Heart right ventricle (tissue), 16 donors: ENCODE measurements at regions not wholly inside any gene's neighbourhood (a gene's known extent, or its start where the extent isn't known, plus 50 kb on each side); places are given as distances from the start of the nearest gene placed in this dataset.

Experiments used
- ATAC-seq, 8 donors: fragments of 200-7000 bp; cut with Tn5 transposase; one replicate each; pipeline ENCODE4 v1.9.1; 2020; ENCODE audit warnings: mild to moderate bottlenecking in 8 of 8, moderate library complexity in 8 of 8, moderate number of reproducible peaks in 1 of 8
- DNase-seq, 2 donors: peaks; one replicate each; pipeline ENCODE4 v3.0.0-alpha.2; 2020
- H3K27ac ChIP-seq, 10 donors: fragments of 200-600 bp; sonication (generic) in 2 of 10; one replicate each; pipeline versions ENCODE4 v1.5.0 to v1.8.0; 2020 to 2022; ENCODE audit warnings: mild to moderate bottlenecking in 3 of 10
- H3K27me3 ChIP-seq, 7 donors: fragments of 200-600 bp; one replicate each; pipeline ENCODE4 v1.8.0; 2021 to 2022; ENCODE audit warnings: mild to moderate bottlenecking in 2 of 7
- H3K36me3 ChIP-seq, 9 donors: fragments of 200-600 bp; sonication (generic) in 1 of 9; one replicate each; pipeline versions ENCODE4 v1.5.0 to v1.8.0; 2020 to 2022; ENCODE audit warnings: mild to moderate bottlenecking in 2 of 9
- H3K4me1 ChIP-seq, 9 donors: fragments of 200-600 bp; sonication (generic) in 1 of 9; one replicate each; pipeline versions ENCODE4 v1.5.0 to v1.8.0; 2020 to 2022; ENCODE audit warnings: mild to moderate bottlenecking in 4 of 9
- H3K4me3 ChIP-seq, 10 donors: fragments of 200-600 bp; sonication (generic) in 2 of 10; one replicate each; pipeline versions ENCODE4 v1.5.0 to v1.8.0; 2020 to 2022; ENCODE audit warnings: mild to moderate bottlenecking in 7 of 10, moderate library complexity in 2 of 10
- H3K9me3 ChIP-seq, 11 donors: fragments of 200-600 bp in 10 of 11; sonication (generic) in 2 of 11; one replicate each; pipeline versions ENCODE4 v1.5.0 to v1.8.0; 2013 to 2022; ENCODE audit warnings: mild to moderate bottlenecking in 2 of 11, control low read depth in 1 of 11, moderate library complexity in 1 of 11
- CTCF ChIP-seq, 9 donors: fragments of 200-600 bp; sonication (generic) in 2 of 9; IDR thresholded peaks; one replicate each; pipeline versions ENCODE4 v1.5.0 to v1.8.0; 2021 to 2022; ENCODE audit warnings: antibody characterized with exemption in 9 of 9, mild to moderate bottlenecking in 5 of 9, moderate library complexity in 1 of 9
- whole genome bisulfite sequencing, 2 donors: extraction: QIAGEN DNeasy Blood & Tissue Kit; methylation state at CpG; one replicate each; pipeline ENCODE4 v1.1.7; 2013; ENCODE audit warnings: inconsistent platforms in 1 of 2; 5-methylcytosine and 5-hydroxymethylcytosine counted together
- intact Hi-C, 10 donors: fragments of 100-400 bp; cut with DNase I; formaldehyde crosslinking; loops; one replicate each; pipeline versions ENCODE4 v1.11.1 to v1.14.2; 2022
- donor health status: Arrhythmogenic right ventricular cardiomyopathy.
- donor health status: ischemic (EF 13 %, LVEDD 7.1; RV severe dilation, severe dysfunction).
- donor health status: healthy with polysubstance abuse.
- donor health status: DM: no; HTN: yes; CAD: no.
- donor health status: DM: no; HTN: no; CAD: no.
- donor health status: ischemic (EF 25% LVEDD 6.9; RV normal size, moderate dysfunction).
- donor health status: ischemic (EF 25% LVEDD 5.7; RV mildly dilated, moderate dysfunction).
- donor health status: healthy.
- donor health status: DM: yes; HTN: yes; CAD: no.
- donor health status: Ischemic cardiomyopathy.
- donor health status: ischemic (EF 35%, LVEDD 5.7; RV mildly dilated, moderate dysfunction).
- donor health status: nonischemic (EF 11% LVEDD 7.7; RV severe dilation, severe dysfunction).
- donor health status: DM: yes; HTN: yes; CAD: no.
- donor health status: PGD.
- donor health status: ischemic (EF 29% LVEDD 5.4; RV normal size, mild dysfunction).
- donor health status: nonischemic (EF 23%, LVEDD 6.1; RV moderate dilation, normal function).

- intact Hi-C loops: no loop called here
- no peak overlapping the region for H3K27ac ChIP-seq
- no peak overlapping the region for H3K4me3 ChIP-seq
- no peaks in the 10 kb centered on the region for H3K36me3 ChIP-seq
- H3K27me3 ChIP-seq: peaks cover 0 to 5% (median 0%) of the 10 kb centered on the region in 7 donors
- DNase-seq (no peak), ATAC-seq (no peak)
- no peak for TF ChIP-seq CTCF (IDR thresholded peaks at IDR 0.05)
- H3K9me3 ChIP-seq: peaks cover 0 to 42% (median 5%) of the 10 kb centered on the region in 11 donors
- H3K4me1 ChIP-seq: peaks cover 0 to 15% (median 0%) of the 10 kb centered on the region in 9 donors
- 78 to 84% methylated on average over 14 of the region's 14 CpGs for WGBS, 2 donors
Observed at GRCh38 chr22:44379817-44380755, 67.3 kb upstream of the SHISAL1 start.

- ATAC-seq (no peak), DNase-seq (no peak)
- intact Hi-C loops: no loop called here
- no peak for TF ChIP-seq CTCF (IDR thresholded peaks at IDR 0.05)
- Histone ChIP-seq H3K9me3 (peaks cover 0 to 54% (median 9%) of the 10 kb centered on the region in 11 donors), H3K4me3 (no peak overlapping the region), H3K27ac (no peak overlapping the region), H3K27me3 (peaks cover 0 to 5% (median 0%) of the 10 kb centered on the region in 7 donors), H3K36me3 (no peaks in the 10 kb centered on the region), H3K4me1 (peaks cover 0 to 15% (median 0%) of the 10 kb centered on the region in 9 donors)
Observed at GRCh38 chr22:44378380-44378779, 65.6 kb upstream of the SHISAL1 start.

- Histone ChIP-seq H3K9me3 (peaks cover 0 to 54% (median 9%) of the 10 kb centered on the region in 11 donors), H3K4me3 (no peak overlapping the region), H3K36me3 (no peaks in the 10 kb centered on the region), H3K27me3 (peaks cover 0 to 5% (median 0%) of the 10 kb centered on the region in 7 donors), H3K4me1 (no peaks in the 10 kb centered on the region), H3K27ac (no peak overlapping the region)
- DNase-seq: no peak
- WGBS, 2 donors: 60 to 69% methylated on average over 1 of the region's 1 CpG
- TF ChIP-seq CTCF (IDR thresholded peaks at IDR 0.05): no peak
- ATAC-seq: no peak
- intact Hi-C loops: no loop called here
Observed at GRCh38 chr22:44375451-44375850, 62.7 kb upstream of the SHISAL1 start.

- Histone ChIP-seq H3K27ac (no peak overlapping the region), H3K9me3 (peaks cover 0 to 43% (median 9%) of the 10 kb centered on the region in 11 donors), H3K27me3 (peaks cover 0 to 5% (median 0%) of the 10 kb centered on the region in 7 donors), H3K36me3 (no peaks in the 10 kb centered on the region), H3K4me1 (no peaks in the 10 kb centered on the region), H3K4me3 (no peak overlapping the region)
- WGBS, 2 donors: 93% methylated on average over 3 of the region's 3 CpGs
- intact Hi-C loops: no loop called here
- no peak for TF ChIP-seq CTCF (IDR thresholded peaks at IDR 0.05)
- ATAC-seq: no peak
- DNase-seq: no peak
Observed at GRCh38 chr22:44373234-44373633, 60.5 kb upstream of the SHISAL1 start.
